Gastrocnemius medialis (tissue), 4 donors: ENCODE measurements at regions not wholly inside any gene's neighbourhood (a gene's known extent, or its start where the extent isn't known, plus 50 kb on each side); places are given as distances from the start of the nearest gene placed in this dataset.

ENCODE experiments used
- POLR2A ChIP-seq, 2 donors: fragments of 450-650 bp; IDR thresholded peaks; one replicate each; pipeline ENCODE4 v1.6.1; 2017; ENCODE audit warnings: antibody characterized with exemption in 2 of 2, mild to moderate bottlenecking in 2 of 2, moderate library complexity in 2 of 2
- TF ChIP-seq, protein P1 (sequence below), 5 experiments: fragments of 450-650 bp in 3 of 5; fragments of 200-600 bp in 2 of 5; sonication (generic) in 2 of 5; IDR thresholded peaks in 4 of 5; conservative IDR thresholded peaks in 1 of 5; 1 replicate in 4 of 5; 2 replicates in 1 of 5; pipeline ENCODE4 v1.5.1; 2016 to 2019; ENCODE audit warnings: antibody characterized with exemption in 5 of 5, mild to moderate bottlenecking in 3 of 5, moderate library complexity in 3 of 5

DNA sequence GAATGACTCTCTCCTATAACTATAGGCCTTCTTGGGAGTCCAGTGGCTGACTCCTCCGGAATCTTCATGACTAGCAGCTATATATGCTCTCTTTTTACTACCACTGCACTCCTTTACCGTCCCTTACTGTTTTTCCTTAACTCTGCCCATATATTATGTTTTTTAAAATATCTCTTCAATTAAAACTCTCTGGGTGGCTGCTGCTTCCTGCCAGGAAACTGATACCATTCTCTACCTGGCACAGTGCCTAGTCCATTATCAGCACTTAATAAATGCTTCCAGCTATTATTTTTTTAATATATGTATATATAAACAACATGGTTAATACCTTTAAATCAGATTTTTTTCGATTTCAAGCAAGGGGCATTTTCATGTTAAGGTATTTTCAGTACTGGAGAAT, 136.6 kb upstream of the FAM47B start:
- TF ChIP-seq, protein P1, sequence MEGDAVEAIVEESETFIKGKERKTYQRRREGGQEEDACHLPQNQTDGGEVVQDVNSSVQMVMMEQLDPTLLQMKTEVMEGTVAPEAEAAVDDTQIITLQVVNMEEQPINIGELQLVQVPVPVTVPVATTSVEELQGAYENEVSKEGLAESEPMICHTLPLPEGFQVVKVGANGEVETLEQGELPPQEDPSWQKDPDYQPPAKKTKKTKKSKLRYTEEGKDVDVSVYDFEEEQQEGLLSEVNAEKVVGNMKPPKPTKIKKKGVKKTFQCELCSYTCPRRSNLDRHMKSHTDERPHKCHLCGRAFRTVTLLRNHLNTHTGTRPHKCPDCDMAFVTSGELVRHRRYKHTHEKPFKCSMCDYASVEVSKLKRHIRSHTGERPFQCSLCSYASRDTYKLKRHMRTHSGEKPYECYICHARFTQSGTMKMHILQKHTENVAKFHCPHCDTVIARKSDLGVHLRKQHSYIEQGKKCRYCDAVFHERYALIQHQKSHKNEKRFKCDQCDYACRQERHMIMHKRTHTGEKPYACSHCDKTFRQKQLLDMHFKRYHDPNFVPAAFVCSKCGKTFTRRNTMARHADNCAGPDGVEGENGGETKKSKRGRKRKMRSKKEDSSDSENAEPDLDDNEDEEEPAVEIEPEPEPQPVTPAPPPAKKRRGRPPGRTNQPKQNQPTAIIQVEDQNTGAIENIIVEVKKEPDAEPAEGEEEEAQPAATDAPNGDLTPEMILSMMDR (IDR thresholded peaks at IDR 0.05 in 4 of 5, conservative IDR thresholded peaks at IDR 0.05 in 1 of 5): no peak
- TF ChIP-seq POLR2A (IDR thresholded peaks at IDR 0.05): no peak
